ENCODE measurements at regions not wholly inside any gene's neighbourhood (a gene's known extent, or its start where the extent isn't known, plus 50 kb on each side); places are given as distances from the start of the nearest gene placed in this dataset.

DNA sequence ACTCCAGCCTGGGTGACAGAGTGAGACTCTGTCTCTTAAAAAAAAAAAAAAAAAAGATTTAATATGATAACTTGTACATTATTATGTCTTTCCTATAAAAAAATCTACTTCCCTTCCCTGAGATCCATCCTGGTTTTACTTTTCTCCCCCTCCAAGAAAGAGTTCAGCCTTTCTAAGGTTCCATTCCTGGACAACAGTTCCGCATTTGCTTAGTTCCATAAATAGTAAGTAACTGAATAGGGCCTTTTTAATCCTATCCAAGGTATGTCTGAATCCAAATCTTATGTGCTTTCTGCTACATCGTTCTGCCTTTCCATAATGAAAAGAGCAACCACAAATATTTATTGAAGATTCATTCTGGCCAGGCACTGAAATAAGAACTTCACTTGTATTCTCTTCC, 187.8 kb downstream of the DACT1 start:
- intact Hi-C loops (cut with micrococcal nuclease) = no loop called here
- Histone ChIP-seq H3K27ac (replicated peaks) (no peak overlapping the region), H3K9me3 (replicated peaks) (peaks cover 8% of the 10 kb centered on the region), H3K4me3 (no peak overlapping the region), H3K4me1 (no peaks in the 10 kb centered on the region), H3K36me3 (no peaks in the 10 kb centered on the region), H3K27me3 (ENCODE audit: low read depth) (no peaks in the 10 kb centered on the region)
- DNase-seq = no peak
- TF ChIP-seq CTCF (IDR thresholded peaks at IDR 0.05; ENCODE audit: borderline replicate concordance) = no peak

GRCh38 chr14:58826845-58827686, 189.3 kb downstream of the DACT1 start:
- no peak for DNase-seq
- H3K27ac ChIP-seq (replicated peaks) = no peak overlapping the region
- H3K27me3 ChIP-seq (ENCODE audit: low read depth) = no peaks in the 10 kb centered on the region
- H3K9me3 ChIP-seq (replicated peaks) = peaks cover 8% of the 10 kb centered on the region
- no peaks in the 10 kb centered on the region for H3K4me1 ChIP-seq
- peak; percentile 27 for TF ChIP-seq CTCF (IDR thresholded peaks at IDR 0.05; ENCODE audit: borderline replicate concordance)
- intact Hi-C loops (cut with micrococcal nuclease) = no loop called here
- no peaks in the 10 kb centered on the region for H3K36me3 ChIP-seq
- no peak overlapping the region for H3K4me3 ChIP-seq

DNA sequence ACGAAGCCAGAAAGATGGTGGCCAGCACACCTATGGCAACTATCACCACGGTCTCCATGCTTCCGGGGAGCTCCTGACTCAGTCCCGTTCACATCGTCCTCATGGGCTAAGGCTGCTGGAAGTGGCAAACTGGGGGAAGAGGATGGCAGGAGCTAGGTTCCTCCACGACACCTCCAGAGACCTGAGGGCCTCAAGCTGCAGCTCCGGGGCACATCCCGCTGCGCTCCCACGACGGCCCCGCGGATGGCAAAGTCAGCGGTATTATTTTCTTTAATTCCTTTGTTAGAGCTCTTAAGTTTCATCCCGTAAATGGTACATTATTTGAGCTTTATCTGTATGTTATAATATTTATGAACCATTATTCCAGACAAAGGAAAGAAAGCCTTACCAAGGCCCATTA, 190.5 kb downstream of the DACT1 start:
- no peak for DNase-seq
- Histone ChIP-seq H3K9me3 (replicated peaks) (peaks cover 8% of the 10 kb centered on the region), H3K36me3 (no peaks in the 10 kb centered on the region), H3K27ac (replicated peaks) (no peak overlapping the region), H3K27me3 (ENCODE audit: low read depth) (no peaks in the 10 kb centered on the region), H3K4me3 (no peak overlapping the region), H3K4me1 (no peaks in the 10 kb centered on the region)
- intact Hi-C loops (cut with micrococcal nuclease) = no loop called here
- TF ChIP-seq CTCF (IDR thresholded peaks at IDR 0.05; ENCODE audit: borderline replicate concordance) = no peak

DNA sequence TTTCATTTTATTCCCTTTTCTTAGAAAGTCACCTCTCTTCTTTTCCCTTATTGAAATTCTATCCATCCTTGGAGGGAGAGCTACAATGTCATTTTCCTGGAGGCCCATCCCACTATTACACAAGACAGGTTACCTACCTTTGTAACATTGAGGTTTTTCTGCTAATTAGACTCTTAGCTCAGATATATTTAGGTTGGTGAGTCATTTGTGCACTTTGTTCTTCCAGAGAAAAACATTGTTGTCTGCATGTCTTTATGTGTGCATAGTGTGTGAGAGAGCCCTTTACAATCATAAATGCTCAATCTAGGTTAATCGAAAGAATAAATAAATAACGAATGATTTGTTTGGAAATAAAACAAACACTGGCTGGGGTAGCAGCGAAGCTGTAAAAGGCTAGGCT, 191.8 kb downstream of the DACT1 start:
- H3K9me3 ChIP-seq (replicated peaks) = peaks cover 8% of the 10 kb centered on the region
- no peak overlapping the region for H3K4me3 ChIP-seq
- H3K36me3 ChIP-seq = no peaks in the 10 kb centered on the region
- H3K27me3 ChIP-seq (ENCODE audit: low read depth) = no peaks in the 10 kb centered on the region
- no peak overlapping the region for H3K27ac ChIP-seq (replicated peaks)
- no peak for DNase-seq
- intact Hi-C loops (cut with micrococcal nuclease) = no loop called here
- H3K4me1 ChIP-seq = no peaks in the 10 kb centered on the region
- no peak for TF ChIP-seq CTCF (IDR thresholded peaks at IDR 0.05; ENCODE audit: borderline replicate concordance)

- TF ChIP-seq CTCF (IDR thresholded peaks at IDR 0.05; ENCODE audit: borderline replicate concordance) = no peak
- Histone ChIP-seq H3K27ac (replicated peaks) (no peak overlapping the region), H3K4me3 (no peak overlapping the region), H3K27me3 (ENCODE audit: low read depth) (no peaks in the 10 kb centered on the region), H3K9me3 (replicated peaks) (peaks cover 8% of the 10 kb centered on the region), H3K4me1 (no peaks in the 10 kb centered on the region), H3K36me3 (no peaks in the 10 kb centered on the region)
- no peak for DNase-seq
- intact Hi-C loops (cut with micrococcal nuclease) = no loop called here
Measured at GRCh38 chr14:58830121-58830520, 192.4 kb downstream of the DACT1 start.

All from left ventricle myocardium inferior (tissue), 1 donor.